B cell (primary cell): ENCODE measurements at regions not wholly inside any gene's neighbourhood (a gene's known extent, or its start where the extent isn't known, plus 50 kb on each side); places are given as distances from the start of the nearest gene placed in this dataset.

Experiments used
- ATAC-seq: fragments of 200-7000 bp; cut with Tn5 transposase; one replicate; pipeline ENCODE4 v1.10.0; 2021; ENCODE audit warnings: low read depth, mild to moderate bottlenecking, moderate number of reproducible peaks, moderate library complexity
- CTCF ChIA-PET: fragments of 350-600 bp; sonication (Branson Sonifier 250); formaldehyde crosslinking; loops from one replicate; lab custom pipeline; 2021; ENCODE audit warnings: antibody characterized with exemption, inconsistent platforms; lab: Charles Lee
- POLR2A ChIA-PET: fragments of 350-600 bp; sonication (Branson Sonifier 250); formaldehyde crosslinking; loops from one replicate; lab custom pipeline; 2021; ENCODE audit warnings: antibody characterized with exemption; lab: Charles Lee
- DNase-seq: peaks from one replicate; pipeline ENCODE4 v3.0.0; 2013
- H2AFZ ChIP-seq: 2 replicates; pipeline ENCODE4 v1.6.1; 2012; ENCODE audit warnings: mild to moderate bottlenecking, low read depth, low read length; ENCODE audit not compliant: insufficient read depth, poor library complexity, severe bottlenecking
- H3K27ac ChIP-seq, 2 donors: 1 replicate in 1 of 2; 2 replicates in 1 of 2; pipeline ENCODE4 v1.5.1; 2012 to 2013; ENCODE audit warnings: low read length in 2 of 2, mild to moderate bottlenecking in 2 of 2, moderate library complexity in 1 of 2
- H3K27me3 ChIP-seq, 4 experiments: fragments of 200-600 bp in 1 of 4; sonication (generic) in 1 of 4; replicated peaks in 1 of 4; 1 replicate in 2 of 4; 2 replicates in 2 of 4; pipeline versions ENCODE4 v1.6.1 to v1.7.0; 2013 to 2016; ENCODE audit warnings: low read length in 3 of 4, mild to moderate bottlenecking in 2 of 4, mixed read lengths in 1 of 4, moderate library complexity in 1 of 4; ENCODE audit not compliant: insufficient read depth in 4 of 4, control insufficient read depth in 3 of 4; ENCODE audit errors: control extremely low read depth in 1 of 4
- H3K36me3 ChIP-seq, 2 experiments: replicated peaks in 1 of 2; 1 replicate in 1 of 2; 2 replicates in 1 of 2; pipeline versions ENCODE4 v1.6.1 to v1.7.1; 2013; ENCODE audit warnings: low read length in 1 of 2; ENCODE audit not compliant: insufficient read depth in 2 of 2, control insufficient read depth in 1 of 2; ENCODE audit errors: control extremely low read depth in 1 of 2, extremely low read depth in 1 of 2
- H3K4me1 ChIP-seq, 2 donors: fragments of 200-600 bp in 1 of 2; sonication (generic) in 1 of 2; 1 replicate in 1 of 2; 2 replicates in 1 of 2; pipeline versions ENCODE4 v1.5.1 to v1.6.1; 2013 to 2017; ENCODE audit warnings: low read length in 2 of 2; ENCODE audit not compliant: control insufficient read depth in 2 of 2, insufficient read depth in 2 of 2
- H3K4me2 ChIP-seq: replicated peaks from 2 replicates; pipeline ENCODE3; 2012; ENCODE audit warnings: mild to moderate bottlenecking, low read depth, low read length; ENCODE audit not compliant: poor library complexity, severe bottlenecking
- H3K4me3 ChIP-seq, 5 experiments: fragments of 200-600 bp in 1 of 5; sonication (generic) in 1 of 5; 1 replicate in 3 of 5; 2 replicates in 2 of 5; pipeline versions ENCODE4 v1.5.1 to v1.7.0; 2011 to 2016; ENCODE audit warnings: low read length in 4 of 5, mild to moderate bottlenecking in 4 of 5, low read depth in 2 of 5, control low read depth in 1 of 5, moderate library complexity in 1 of 5; ENCODE audit not compliant: insufficient read depth in 1 of 5; ENCODE audit errors: control extremely low read depth in 1 of 5, extremely low read depth in 1 of 5
- H3K79me2 ChIP-seq: fragments of 200-600 bp; sonication (generic); one replicate; pipeline ENCODE4 v1.6.0; 2016; ENCODE audit warnings: low read length; ENCODE audit not compliant: control insufficient read depth, insufficient read depth
- H3K9ac ChIP-seq: fragments of 200-600 bp; sonication (generic); 2 replicates; pipeline ENCODE4 v1.6.1; 2017; ENCODE audit warnings: mild to moderate bottlenecking, low read length, moderate library complexity
- H3K9me3 ChIP-seq, 3 donors: one replicate each; pipeline versions ENCODE4 v1.6.1 to v1.7.1; 2013; ENCODE audit warnings: low read length in 2 of 3; ENCODE audit not compliant: control insufficient read depth in 2 of 3, insufficient read depth in 1 of 3; ENCODE audit errors: control extremely low read depth in 1 of 3
- H4K20me1 ChIP-seq: 2 replicates; pipeline ENCODE4 v1.6.0; 2012; ENCODE audit warnings: mild to moderate bottlenecking, low read length; ENCODE audit not compliant: insufficient read depth, control insufficient read depth, poor library complexity, severe bottlenecking
- H3K27ac Mint-ChIP-seq: one replicate; pipeline ENCODE4 v1.8.0; 2021; ENCODE audit warnings: mixed read lengths
- H3K27me3 Mint-ChIP-seq: one replicate; pipeline ENCODE4 v1.8.0; 2021; ENCODE audit warnings: mixed read lengths
- H3K4me1 Mint-ChIP-seq: one replicate; pipeline ENCODE4 v1.8.0; 2021; ENCODE audit warnings: mixed read lengths
- H3K4me3 Mint-ChIP-seq: one replicate; pipeline ENCODE4 v1.8.0; 2021; ENCODE audit warnings: mixed read lengths
- H3K9me3 Mint-ChIP-seq: one replicate; pipeline ENCODE4 v1.8.0; 2022; ENCODE audit warnings: mixed read lengths; ENCODE audit not compliant: insufficient read depth
- CTCF ChIP-seq: fragments of 200-600 bp; IDR thresholded peaks from one replicate; pipeline ENCODE4 v1.8.0; 2022; ENCODE audit warnings: antibody characterized with exemption, mild to moderate bottlenecking
- EZH2 ChIP-seq: IDR thresholded peaks from 2 replicates; pipeline ENCODE4 v1.6.1; 2012; ENCODE audit warnings: borderline replicate concordance, low read depth, mild to moderate bottlenecking, moderate library complexity, low read length; ENCODE audit not compliant: insufficient read depth, poor library complexity, severe bottlenecking
- WGBS: methylation state at CpG from one replicate; pipeline ENCODE4 v1.1.5; 2013; ENCODE audit warnings: missing lambda C conversion rate; ENCODE audit not compliant: insufficient coverage; 5-methylcytosine and 5-hydroxymethylcytosine counted together
- intact Hi-C: fragments of 100-400 bp; cut with micrococcal nuclease; formaldehyde crosslinking; loops from one replicate; pipeline ENCODE4 v1.10.0; 2022

GRCh38 chr10:52477305-52477704 lies 163.2 kb downstream of the DKK1 start:
- H3K4me1 ChIP-seq, result no peaks in the 10 kb centered on the region
- no CpG with 5 or more reads among the region's 4 CpGs for WGBS
- Mint-ChIP-seq H3K4me3 (no peak overlapping the region), H3K27me3 (no peaks in the 10 kb centered on the region), H3K9me3 (no peaks in the 10 kb centered on the region), H3K27ac (no peak overlapping the region), H3K4me1 (peaks cover 11% of the 10 kb centered on the region)
- no peak overlapping the region for H3K4me3 ChIP-seq
- no peak for TF ChIP-seq EZH2
- no peak for TF ChIP-seq CTCF
- intact Hi-C loops, result no loop called here
- no peaks in the 10 kb centered on the region for H3K27me3 ChIP-seq
- H3K79me2 ChIP-seq, result no peaks in the 10 kb centered on the region
- no peak overlapping the region for H3K4me2 ChIP-seq
- ATAC-seq (no peak), DNase-seq (no peak)
- H3K9me3 ChIP-seq, result no peaks in the 10 kb centered on the region
- POLR2A ChIA-PET, result no interaction called here
- H3K36me3 ChIP-seq, result no peaks in the 10 kb centered on the region
- H3K27ac ChIP-seq, result no peak overlapping the region
- CTCF ChIA-PET, result interaction anchor here (0.6 kb wide), 1 partner anchor 8 kb away, joined by 5 read pairs; no protein-coding TSS in a partner anchor
- no peaks in the 10 kb centered on the region for H4K20me1 ChIP-seq
- no peak overlapping the region for H2AFZ ChIP-seq
- no peak overlapping the region for H3K9ac ChIP-seq

GRCh38 chr10:52479567-52479966 lies 165.5 kb downstream of the DKK1 start:
- Histone ChIP-seq H4K20me1 (no peaks in the 10 kb centered on the region), H3K36me3 (no peaks in the 10 kb centered on the region), H3K4me1 (peaks cover 0 to 5% of the 10 kb centered on the region in 2 donors), H3K4me2 (no peak overlapping the region), H3K79me2 (no peaks in the 10 kb centered on the region), H3K9me3 (no peaks in the 10 kb centered on the region), H3K27ac (no peak overlapping the region), H3K4me3 (no peak overlapping the region), H2AFZ (no peak overlapping the region), H3K27me3 (no peaks in the 10 kb centered on the region), H3K9ac (no peak overlapping the region)
- intact Hi-C loops, result no loop called here
- DNase-seq (no peak), ATAC-seq (no peak)
- 50% methylated on average over 1 of the region's 3 CpGs for WGBS
- POLR2A ChIA-PET, result no interaction called here
- TF ChIP-seq EZH2, result no peak
- TF ChIP-seq CTCF, result no peak
- Mint-ChIP-seq H3K27ac (no peak overlapping the region), H3K9me3 (no peaks in the 10 kb centered on the region), H3K4me1 (peaks cover 19% of the 10 kb centered on the region), H3K27me3 (no peaks in the 10 kb centered on the region), H3K4me3 (no peak overlapping the region)
- CTCF ChIA-PET, result no interaction called here
